HG03354 (cell line): ENCODE measurements at regions not wholly inside any gene's neighbourhood (a gene's known extent, or its start where the extent isn't known, plus 50 kb on each side); places are given as distances from the start of the nearest gene placed in this dataset.
"Not testable (repeated sequence)": the region's sequence is repeated elsewhere in the genome, so short reads cannot be mapped to it uniquely, and the experiment has no call there.

Experiments
- ATAC-seq: cut with Tn5 transposase; IDR thresholded peaks from one replicate; pipeline ENCODE4 v1.9.1; 2021; ENCODE audit warnings: mild to moderate bottlenecking; ENCODE audit not compliant: unreplicated experiment, poor library complexity, severe bottlenecking

- no peak for ATAC-seq
Observed at GRCh38 chrX:137646472-137646871, 80.5 kb downstream of the ZIC3 start.

GRCh38 chrX:137651647-137652046 lies 85.7 kb downstream of the ZIC3 start:
- no peak for ATAC-seq

DNA sequence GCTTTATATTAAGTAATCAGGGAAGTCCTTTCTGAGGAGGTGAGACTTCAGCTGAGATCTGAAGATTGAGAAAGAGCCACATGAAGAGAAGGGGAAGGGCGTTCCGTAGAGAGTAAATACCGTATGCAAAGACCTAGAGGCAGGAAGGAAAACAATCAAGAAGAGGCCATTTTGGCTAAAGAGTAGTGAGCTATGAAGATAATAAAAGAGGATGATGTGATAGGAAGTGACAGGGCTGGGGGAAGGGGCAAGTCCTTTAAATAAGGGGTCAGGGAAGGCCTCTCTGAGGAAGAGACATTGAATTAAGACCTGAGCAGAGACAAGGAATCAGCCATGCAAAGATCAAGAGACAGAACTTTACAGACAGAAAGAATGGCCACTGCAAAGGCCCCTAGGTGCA lies 86.2 kb downstream of the ZIC3 start:
- no peak for ATAC-seq

- ATAC-seq, result no peak
Observed at GRCh38 chrX:137654481-137654880, 88.6 kb downstream of the ZIC3 start.

- no peak for ATAC-seq
Observed at GRCh38 chrX:137667776-137668175, 101.8 kb downstream of the ZIC3 start.

GRCh38 chrX:137684591-137684990 lies 118.7 kb downstream of the ZIC3 start:
- no peak for ATAC-seq

GRCh38 chrX:137695417-137695816 lies 129.5 kb downstream of the ZIC3 start:
- no peak for ATAC-seq

DNA sequence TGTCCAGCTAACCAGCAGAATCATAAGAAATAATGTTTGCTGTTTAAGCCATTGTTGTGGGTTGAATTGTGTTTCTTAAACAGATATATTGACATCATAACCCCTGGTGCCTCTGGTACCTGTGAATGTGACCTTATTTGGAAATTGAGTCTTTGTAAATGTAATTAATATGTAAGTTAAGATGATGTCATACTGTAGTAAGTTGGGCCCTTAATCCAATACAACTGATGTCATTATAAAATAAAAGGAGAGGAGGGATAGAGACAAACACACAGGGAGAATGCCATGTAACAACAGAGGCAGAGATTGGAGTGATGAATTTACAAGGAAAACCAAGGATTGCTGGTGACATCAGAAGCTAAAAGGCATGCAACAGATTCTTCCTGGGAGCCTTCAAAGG lies 141.4 kb downstream of the ZIC3 start:
- ATAC-seq, result no peak

DNA sequence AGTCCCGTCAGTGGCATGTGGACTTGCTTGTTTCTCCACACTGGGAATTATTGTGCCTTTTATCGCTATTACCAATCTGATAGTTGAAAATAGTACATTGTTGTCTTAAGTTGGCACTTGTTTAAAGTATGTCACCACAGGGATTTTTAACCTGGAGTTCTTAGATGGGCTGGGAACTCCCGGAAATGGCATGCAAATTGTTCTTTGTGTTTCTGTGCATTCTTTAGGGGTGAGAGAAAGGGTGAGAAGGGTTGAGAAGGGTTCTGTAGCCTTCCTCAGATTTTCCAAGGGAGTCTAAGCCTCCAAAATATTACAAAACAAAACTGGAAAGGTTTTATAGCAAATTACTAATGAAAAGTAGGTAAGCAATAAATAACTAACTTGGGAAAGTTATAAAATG lies 176.9 kb downstream of the ZIC3 start:
- ATAC-seq, result no peak

DNA sequence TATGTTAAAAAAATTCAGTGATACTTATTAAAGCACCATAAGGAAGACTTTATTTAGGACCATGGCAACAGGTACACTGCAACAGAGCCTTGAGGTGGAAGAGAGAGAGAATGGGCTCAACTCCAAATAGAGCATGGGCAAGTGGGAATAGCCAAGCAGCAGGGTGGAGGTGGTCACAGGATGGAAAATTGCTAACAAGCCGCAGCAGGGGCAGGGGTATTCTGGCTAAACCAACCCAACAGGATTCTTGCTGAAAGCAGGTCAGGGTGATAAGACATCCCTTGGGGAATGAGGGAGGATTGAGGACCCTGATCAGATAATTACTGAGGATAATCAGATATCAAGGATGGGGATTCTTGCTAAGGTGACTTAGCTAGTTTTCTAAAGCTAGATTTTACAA lies 177.5 kb downstream of the ZIC3 start:
- no peak for ATAC-seq

DNA sequence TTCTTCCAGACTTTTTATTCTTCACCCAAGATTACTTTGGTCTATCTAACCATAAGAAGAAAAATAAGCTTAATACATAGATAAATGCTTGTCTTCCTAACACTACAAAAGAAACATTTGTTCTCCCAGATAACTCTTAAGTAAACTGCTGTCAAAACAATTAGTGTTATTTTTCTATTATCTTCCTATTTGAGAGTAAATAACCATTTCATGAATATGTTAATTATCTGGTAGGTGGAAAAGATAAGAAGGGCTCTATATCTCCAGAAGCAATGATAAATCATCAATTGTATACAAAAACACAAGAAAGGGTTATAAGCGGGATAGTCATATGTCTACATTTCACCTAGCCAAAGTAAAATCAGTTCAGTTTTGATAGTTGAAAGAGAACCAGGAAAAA lies 180.4 kb downstream of the ZIC3 start:
- no peak for ATAC-seq

GRCh38 chrX:137747244-137748043 lies 181.5 kb downstream of the ZIC3 start:
- ATAC-seq, result no peak

DNA sequence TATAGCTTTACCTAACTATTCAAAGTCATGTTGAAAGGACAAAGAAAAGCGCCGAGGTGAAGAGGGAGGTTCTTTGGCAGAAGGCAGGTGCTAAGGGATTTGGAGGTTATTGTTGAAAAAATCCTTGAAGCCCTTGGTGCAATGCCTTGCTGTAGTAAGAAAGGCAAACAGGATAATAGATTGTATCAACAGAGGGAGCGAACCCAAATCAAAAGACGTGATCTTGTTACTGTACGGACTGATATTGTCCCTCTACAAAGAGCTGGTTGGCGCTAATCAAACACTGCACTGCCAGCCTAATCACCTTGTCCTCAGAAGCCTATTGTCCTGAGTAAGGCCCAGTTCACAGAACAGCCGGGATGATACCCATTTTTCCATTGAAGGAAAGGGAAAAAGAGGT lies 182.9 kb downstream of the ZIC3 start:
- no peak for ATAC-seq

- no peak for ATAC-seq
Observed at GRCh38 chrX:137749246-137749645, 183.3 kb downstream of the ZIC3 start.

- no peak for ATAC-seq
Observed at GRCh38 chrX:137771537-137771936, 205.6 kb downstream of the ZIC3 start.

GRCh38 chrX:137792214-137792613 lies 226.3 kb downstream of the ZIC3 start:
- ATAC-seq, result no peak

DNA sequence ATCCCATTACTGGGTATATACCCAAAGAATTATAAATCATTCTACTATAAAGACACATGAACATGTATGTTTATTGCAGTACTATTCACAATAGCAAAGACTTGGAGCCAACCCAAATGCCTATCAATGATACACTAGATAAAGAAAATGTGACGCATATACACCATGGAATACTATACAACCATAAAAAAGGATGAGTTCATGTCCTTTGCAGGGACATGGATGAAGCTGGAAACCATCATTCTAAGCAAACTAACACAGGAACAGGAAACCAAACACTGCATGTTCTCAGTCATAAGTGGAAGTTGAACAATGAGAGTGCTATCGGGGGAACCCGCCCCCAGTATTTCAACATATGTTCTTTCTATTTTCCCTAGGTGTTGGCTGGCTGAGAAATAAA lies 232.0 kb downstream of the ZIC3 start:
- not testable (repeated sequence) for ATAC-seq

DNA sequence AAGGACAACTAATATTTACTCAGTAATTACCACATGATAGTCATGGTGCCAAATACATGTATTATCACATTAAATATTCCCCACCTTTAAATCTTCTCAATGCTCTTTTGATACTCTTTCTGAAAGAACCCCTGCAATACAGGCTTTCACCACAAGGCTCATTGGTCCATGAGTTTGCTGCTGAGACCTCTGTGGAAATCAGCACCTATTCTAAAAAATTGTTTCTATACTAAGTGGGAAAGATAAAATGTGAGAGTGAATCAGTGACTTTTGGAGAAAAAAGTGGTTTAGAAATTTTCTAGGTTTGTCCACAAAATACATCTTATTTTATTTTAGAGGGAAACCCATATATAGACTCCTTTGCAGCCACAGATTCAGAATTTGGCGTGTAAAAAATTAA lies 257.3 kb downstream of the ZIC3 start:
- ATAC-seq, result no peak

- no peak for ATAC-seq
Observed at GRCh38 chrX:137847376-137847775, 281.4 kb downstream of the ZIC3 start.

DNA sequence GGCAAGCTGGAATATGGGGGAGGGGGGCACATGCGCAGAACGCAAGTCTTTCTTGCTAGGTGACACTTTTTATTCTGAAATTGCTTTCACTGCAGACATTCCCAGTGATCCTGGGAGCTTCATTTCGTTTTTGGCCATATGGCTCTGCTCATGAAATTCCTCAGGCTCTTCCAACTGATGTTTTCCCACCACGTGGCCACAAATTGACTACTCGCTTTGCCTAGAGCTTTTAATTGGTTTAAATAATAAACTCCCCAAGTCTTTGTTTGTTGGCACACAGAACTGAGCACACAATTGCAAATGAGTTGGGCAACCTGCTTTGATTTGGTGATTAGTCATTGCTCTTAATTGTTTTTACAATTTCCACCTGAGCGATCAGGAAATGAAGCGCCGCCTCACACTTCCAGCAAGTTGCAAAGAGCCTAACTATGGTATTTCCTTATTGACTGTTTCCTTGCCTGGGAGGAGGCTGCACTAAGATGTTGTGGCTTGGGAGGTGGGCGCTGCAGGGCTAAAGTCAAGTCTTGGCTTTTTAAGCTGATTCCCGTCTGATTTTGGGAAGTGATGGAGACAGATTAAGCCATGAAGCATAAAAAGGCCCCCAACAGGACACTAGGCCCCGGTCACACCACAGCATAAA lies 282.5 kb downstream of the ZIC3 start:
- ATAC-seq, result no peak

DNA sequence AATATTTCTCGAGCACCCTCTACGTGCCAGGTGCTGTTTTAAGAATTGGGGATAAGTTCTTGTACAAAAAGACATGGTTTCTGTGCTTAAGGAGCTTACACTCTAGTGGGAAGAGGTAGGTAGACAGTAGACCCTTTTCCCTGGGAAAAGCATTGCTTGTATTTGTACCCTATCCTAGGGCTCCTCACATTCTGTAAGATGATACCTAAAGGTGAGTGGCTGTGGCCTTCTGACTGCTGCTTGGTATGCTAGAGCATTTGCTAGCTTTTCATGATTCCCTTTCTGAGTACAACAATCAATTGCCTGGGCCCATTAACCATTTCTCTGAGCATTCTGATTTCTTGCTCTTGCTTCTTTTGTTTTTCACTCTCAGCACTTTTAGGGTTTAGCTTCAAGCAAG lies 286.6 kb downstream of the ZIC3 start:
- no peak for ATAC-seq

DNA sequence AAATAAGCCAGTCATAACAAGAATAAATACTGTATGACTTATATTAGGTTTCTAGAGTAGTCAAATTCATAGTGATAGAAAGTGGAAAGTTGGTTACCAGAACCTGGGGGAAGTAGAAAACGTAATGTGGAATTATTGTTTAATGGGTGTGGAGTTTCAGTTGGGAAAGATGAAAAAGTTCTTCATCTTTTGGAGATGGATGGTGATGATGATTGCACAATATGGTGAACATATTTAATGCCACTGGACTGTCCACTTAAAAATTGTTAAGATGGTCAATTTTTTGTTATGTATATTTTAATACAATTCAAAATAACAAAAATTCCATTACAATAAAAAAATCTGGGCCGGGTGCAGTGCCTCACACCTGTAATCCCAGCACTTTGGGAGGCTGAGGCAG lies 289.6 kb downstream of the ZIC3 start:
- ATAC-seq, result no peak
